IMR-90 (cell line): ENCODE measurements at regions not wholly inside any gene's neighbourhood (a gene's known extent, or its start where the extent isn't known, plus 50 kb on each side); places are given as distances from the start of the nearest gene placed in this dataset.

Experiments used
- BHLHE40 ChIP-seq: fragments of 150-350 bp; IDR thresholded peaks from 2 replicates; pipeline ENCODE4 v1.6.1; 2016; ENCODE audit warnings: mild to moderate bottlenecking, low read depth, low read length
- CHD1 ChIP-seq: IDR thresholded peaks from 2 replicates; pipeline ENCODE4 v1.6.1; 2012; ENCODE audit warnings: low read depth, low read length, improper control_type of control experiment
- MAFK ChIP-seq: IDR thresholded peaks from 2 replicates; pipeline ENCODE4 v1.6.1; 2012; ENCODE audit warnings: low read depth, low read length, improper control_type of control experiment
- MAZ ChIP-seq: IDR thresholded peaks from 2 replicates; pipeline ENCODE4 v1.6.1; 2012; ENCODE audit warnings: low read depth, mild to moderate bottlenecking, low read length, improper control_type of control experiment, moderate library complexity, borderline replicate concordance
- MXI1 ChIP-seq: IDR thresholded peaks from 2 replicates; pipeline ENCODE4 v1.6.1; 2012; ENCODE audit warnings: low read depth, mild to moderate bottlenecking, low read length, moderate library complexity, borderline replicate concordance
- NFE2L2 ChIP-seq: fragments of 150-350 bp; IDR thresholded peaks from 2 replicates; pipeline ENCODE4 v1.6.1; 2016; ENCODE audit warnings: low read depth, mild to moderate bottlenecking, low read length
- POLR2A ChIP-seq: IDR thresholded peaks from 2 replicates; pipeline ENCODE4 v1.6.1; 2012; ENCODE audit warnings: mild to moderate bottlenecking, low read depth, low read length
- RAD21 ChIP-seq: IDR thresholded peaks from 2 replicates; pipeline ENCODE4 v1.6.1; 2012; ENCODE audit warnings: low read length, improper control_type of control experiment
- SMC3 ChIP-seq: fragments of 150-350 bp; IDR thresholded peaks from 2 replicates; pipeline ENCODE4 v1.6.1; 2016; ENCODE audit warnings: low read depth, mild to moderate bottlenecking, antibody characterized with exemption, low read length, moderate library complexity
- TF ChIP-seq, protein P1 (sequence below): conservative IDR thresholded peaks from 2 replicates; pipeline ENCODE4 v1.5.1; 2012; ENCODE audit warnings: mild to moderate bottlenecking, low read depth, low read length, improper control_type of control experiment

DNA sequence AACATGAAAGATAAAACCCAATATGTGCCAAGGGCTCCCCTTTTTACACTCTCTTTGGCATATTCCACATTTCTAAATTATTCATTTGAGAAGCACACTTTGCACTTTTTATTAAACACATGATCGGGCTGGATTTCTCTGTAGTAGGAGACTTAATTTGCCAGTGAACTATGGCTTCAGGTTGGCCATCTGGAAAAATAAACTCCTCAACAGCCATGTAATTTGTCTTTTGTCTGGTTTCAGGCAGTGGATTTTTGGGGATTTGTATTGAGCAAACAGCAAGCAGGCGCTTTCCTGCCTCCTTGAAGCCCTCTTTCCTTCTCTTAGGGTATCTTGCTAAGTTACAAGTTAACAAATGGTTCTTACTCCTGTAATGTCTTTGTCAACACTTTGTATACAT is 73.0 kb upstream of the DMRTA1 start:
- TF ChIP-seq, protein P1, sequence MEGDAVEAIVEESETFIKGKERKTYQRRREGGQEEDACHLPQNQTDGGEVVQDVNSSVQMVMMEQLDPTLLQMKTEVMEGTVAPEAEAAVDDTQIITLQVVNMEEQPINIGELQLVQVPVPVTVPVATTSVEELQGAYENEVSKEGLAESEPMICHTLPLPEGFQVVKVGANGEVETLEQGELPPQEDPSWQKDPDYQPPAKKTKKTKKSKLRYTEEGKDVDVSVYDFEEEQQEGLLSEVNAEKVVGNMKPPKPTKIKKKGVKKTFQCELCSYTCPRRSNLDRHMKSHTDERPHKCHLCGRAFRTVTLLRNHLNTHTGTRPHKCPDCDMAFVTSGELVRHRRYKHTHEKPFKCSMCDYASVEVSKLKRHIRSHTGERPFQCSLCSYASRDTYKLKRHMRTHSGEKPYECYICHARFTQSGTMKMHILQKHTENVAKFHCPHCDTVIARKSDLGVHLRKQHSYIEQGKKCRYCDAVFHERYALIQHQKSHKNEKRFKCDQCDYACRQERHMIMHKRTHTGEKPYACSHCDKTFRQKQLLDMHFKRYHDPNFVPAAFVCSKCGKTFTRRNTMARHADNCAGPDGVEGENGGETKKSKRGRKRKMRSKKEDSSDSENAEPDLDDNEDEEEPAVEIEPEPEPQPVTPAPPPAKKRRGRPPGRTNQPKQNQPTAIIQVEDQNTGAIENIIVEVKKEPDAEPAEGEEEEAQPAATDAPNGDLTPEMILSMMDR: no peak
- TF ChIP-seq BHLHE40 (no peak), POLR2A (no peak), CHD1 (no peak), NFE2L2 (no peak), MAFK (no peak), RAD21 (no peak), SMC3 (no peak), MXI1 (no peak), MAZ (no peak)
